GM21360 (cell line): ENCODE measurements at regions not wholly inside any gene's neighbourhood (a gene's known extent, or its start where the extent isn't known, plus 50 kb on each side); places are given as distances from the start of the nearest gene placed in this dataset.
"Not testable (repeated sequence)": the region's sequence is repeated elsewhere in the genome, so short reads cannot be mapped to it uniquely, and the experiment has no call there.

ENCODE experiments used
- ATAC-seq: cut with Tn5 transposase; IDR thresholded peaks from one replicate; pipeline ENCODE4 v1.9.1; 2021; ENCODE audit warnings: mild to moderate bottlenecking, moderate library complexity; ENCODE audit not compliant: unreplicated experiment

- ATAC-seq = no peak
Measured at GRCh38 chr6:81565071-81565470, 187.4 kb downstream of the TENT5A start.

DNA sequence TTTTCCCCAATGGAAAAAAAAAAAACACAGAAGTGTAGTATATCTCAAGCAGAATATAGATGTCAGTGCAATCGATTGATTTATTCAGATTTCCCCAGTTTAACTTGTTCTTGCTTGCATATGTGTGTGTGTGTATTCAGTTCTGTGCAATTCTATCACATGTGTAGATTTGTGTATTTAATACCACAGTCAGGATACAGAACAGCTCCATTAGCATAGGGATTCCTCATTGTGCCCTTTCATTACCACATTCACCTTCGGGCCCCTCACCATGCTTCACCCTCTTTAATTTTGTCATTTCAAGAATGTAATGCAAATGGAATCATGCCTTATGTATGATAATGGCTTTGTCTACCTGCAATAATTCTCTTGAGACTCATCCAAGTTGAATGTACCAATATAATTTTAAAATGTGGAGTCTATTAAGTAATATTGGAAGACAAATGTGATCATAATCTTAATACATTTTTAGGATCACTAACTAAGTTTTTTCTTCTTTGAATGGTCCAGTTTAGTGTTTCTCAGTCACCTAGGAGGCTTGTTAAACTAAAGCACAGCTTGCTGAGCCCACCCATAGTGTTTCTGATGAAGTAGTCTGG is 187.9 kb downstream of the TENT5A start:
- no peak for ATAC-seq

GRCh38 chr6:81562169-81562568 is 190.3 kb downstream of the TENT5A start:
- no peak for ATAC-seq

GRCh38 chr6:81561731-81562130 is 190.8 kb downstream of the TENT5A start:
- ATAC-seq = no peak

DNA sequence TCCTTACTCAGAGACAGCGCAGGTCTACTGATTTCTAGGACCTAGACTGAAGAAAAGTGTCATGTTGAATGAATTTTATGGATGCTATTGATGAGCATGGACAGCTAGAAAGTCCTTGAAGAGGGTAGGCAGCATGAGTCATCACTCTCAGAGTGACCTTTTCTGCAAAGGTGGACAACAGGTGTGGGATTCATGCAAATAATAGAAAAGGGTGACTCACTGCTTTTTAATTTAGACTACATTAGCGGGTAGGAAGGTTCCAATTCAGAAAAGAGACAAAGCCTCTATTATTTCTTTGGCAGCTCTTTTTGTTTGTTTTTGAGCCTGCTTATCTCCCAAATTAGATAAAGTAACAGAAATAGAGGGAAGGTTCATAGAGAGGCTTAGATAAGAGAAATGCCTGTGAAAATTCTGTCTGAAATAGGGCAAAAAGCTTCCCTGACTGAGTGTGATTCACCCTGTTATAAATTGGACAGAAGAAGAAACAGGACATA is 191.4 kb downstream of the TENT5A start:
- no peak for ATAC-seq

DNA sequence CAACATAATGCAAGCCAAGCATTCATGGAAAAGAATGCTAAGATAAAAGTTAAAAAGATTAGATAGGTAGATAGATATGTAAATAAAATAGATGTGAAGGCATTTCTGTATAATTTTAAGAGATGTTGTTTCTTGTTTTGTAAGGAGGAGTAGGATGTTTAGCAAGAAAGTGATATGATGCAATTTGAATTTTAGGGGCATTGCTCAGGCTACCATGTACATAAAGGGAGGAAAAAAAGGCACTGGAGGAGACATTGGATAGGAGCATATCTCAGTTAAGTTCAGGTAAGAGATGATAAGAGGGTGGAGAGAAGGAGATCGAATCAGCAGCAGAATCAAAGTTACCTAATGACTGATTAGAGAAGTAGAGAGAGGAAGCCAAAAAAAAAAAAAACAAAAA is 194.7 kb downstream of the TENT5A start:
- ATAC-seq = no peak

DNA sequence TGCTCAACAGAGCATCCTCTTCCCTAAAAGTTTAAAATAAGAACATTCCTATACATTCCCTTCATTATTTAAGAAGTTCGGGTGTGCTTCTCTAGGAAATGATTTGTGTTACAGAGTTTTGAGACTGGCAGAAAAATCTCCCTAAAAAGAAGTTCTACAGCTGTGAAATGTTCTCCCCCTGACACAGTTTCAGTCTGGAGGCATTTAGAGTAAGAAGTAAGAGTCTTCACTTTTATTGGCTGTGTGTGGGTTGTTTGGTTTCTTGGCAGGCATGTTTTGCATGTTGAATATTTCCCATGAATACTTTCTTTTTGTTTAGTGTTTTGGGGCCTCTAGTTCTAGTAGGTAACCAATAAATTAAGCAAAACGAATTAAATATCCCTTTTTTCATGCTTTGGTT is 195.9 kb downstream of the TENT5A start:
- no peak for ATAC-seq

GRCh38 chr6:81553216-81553615 is 199.3 kb downstream of the TENT5A start:
- no peak for ATAC-seq

DNA sequence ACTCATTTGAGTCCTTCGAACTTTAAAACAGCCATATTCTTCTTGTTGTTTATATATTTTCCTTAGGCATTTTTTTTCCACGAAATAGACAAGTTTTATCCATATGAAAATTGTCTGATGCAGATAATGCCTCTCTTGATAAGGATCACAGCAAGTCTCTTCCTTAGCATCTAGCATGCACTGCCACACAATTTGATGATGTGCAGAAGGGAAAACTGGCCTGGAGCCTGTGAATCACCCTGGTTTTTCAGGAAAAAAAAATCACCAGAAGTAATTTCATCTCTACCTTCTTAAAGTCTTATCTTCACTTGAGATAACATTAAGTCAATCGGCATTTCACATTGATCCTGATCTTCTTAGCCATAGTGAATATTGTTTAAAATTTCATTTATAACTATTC is 199.8 kb downstream of the TENT5A start:
- ATAC-seq = no peak

DNA sequence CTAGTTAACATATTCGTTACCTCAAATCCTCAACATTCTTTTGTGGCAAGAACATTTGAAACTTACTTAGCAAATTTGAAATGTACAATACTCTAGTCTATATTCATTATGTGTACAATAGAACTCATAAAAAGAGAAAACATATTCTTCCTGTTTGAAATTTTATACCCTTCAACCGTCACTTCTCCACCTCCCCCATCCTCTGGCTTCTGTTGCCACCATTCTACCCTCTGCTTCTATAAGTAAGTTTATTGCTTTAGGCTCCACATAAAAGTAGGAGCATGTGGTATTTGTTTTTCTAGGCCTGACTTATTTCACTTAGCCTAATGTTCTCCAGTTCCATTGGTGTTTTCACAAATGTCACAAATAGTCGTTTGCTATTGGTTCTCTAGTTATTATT is 205.3 kb downstream of the TENT5A start:
- ATAC-seq = no peak

GRCh38 chr6:81534934-81535465 is 217.5 kb downstream of the TENT5A start:
- ATAC-seq = no peak

DNA sequence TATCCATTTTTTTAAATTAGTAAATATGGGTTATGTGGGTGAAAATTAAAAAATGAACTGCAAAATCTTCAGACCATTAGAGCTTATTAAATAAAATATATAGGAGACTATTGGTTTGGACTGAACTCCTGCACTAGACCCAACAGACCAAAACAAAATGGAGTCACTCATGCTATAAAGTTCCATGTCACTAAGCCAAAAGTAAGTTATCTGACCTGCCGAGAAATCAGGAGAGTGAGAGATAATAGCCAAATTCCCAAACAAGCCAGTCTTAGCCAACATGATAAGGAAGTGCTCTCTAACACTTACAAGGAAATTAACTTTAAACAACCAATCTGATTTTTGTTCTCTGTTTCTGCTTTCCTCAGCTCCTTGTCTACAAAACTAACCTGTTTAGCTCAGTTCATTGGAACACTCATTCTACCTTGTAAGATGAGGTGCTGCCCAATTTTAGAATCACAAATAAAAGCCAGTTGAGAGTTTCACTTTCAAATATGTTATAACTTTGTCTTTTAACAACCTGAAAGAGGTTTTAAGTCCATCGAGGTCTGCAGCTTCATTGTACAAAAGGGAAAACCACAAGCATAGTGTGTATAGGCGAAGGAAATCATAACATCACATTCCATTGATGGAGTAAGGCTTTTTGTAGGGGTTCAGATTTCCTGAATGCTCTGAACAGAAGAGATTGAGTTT is 220.5 kb downstream of the TENT5A start:
- no peak for ATAC-seq

DNA sequence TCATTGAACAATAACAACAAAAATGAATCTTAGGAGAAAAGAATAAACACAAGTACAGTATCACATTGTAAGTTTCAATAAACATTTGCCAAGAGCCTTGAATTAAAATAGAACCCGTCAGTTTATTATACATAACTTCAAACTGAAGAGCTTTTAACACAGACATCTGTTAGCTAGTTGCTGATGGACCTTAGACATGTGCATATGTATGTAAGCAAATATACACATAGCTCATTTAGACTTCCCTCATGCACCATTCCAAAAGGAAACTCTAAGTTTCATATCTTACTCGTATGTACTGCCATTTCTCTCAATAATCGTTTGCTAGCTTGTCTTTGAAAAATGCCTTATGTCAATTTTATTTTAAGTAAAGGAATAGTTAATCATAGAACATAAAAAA is 235.0 kb downstream of the TENT5A start:
- ATAC-seq = no peak

DNA sequence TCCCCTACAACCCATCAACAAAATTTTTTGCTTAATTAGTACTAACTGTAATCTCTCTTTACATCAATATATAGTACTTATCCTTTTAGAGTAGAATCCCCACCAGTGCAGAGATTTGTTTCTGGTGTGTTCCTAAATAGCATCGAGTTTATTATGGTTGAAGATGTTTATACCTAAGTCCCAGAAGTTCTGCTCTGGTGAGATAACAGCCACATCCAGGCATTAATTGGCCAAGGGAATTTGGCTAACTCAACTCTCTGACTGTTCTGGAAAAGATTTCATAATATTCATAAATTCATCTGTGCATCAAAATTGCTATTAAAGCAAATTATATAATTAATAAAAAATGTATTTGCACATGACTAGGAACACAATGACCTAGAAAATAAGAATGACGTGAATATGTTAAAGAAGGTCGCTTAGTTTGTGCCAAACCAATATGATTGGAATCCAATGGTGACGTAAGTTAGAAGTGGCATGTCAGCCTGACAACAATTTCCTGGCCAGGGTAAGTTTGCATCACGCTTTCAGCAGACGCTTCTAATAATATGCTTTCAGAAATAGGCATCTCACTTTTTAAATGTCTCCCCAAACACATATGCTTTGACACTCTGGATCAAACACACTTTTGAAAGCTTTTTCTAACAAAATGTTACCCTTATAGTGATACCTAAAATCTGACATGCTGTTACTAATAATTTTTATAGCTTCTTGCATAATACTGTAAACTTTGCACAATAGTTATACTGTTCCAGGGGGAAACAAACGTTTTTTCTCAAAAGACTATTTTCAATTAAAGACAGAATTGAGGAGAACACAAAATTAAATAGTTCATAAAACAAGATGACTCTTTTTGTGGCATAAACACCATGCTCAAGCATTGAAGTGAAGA is 236.7 kb downstream of the TENT5A start:
- no peak for ATAC-seq

- not testable (repeated sequence) for ATAC-seq
Measured at GRCh38 chr6:81514195-81514594, 238.3 kb downstream of the TENT5A start.

DNA sequence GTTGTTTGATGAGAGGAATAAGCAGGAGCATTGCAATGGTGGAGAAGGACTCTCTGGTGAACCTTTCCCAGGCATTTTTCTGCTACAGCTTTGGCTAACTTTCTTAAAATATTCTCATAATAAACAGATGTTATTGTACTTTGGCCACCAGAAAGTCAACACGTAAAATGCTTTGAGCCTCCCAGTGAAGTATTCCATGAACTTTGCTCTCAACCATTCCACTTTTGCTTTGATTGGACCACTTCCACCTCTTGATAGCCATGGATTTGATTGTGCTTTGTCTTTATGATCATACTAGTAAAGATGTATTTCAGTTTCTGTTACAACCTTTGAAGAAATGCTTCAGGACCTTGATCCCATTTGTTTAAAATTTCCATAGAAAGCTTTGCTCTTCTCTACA is 241.1 kb downstream of the TENT5A start:
- no peak for ATAC-seq

DNA sequence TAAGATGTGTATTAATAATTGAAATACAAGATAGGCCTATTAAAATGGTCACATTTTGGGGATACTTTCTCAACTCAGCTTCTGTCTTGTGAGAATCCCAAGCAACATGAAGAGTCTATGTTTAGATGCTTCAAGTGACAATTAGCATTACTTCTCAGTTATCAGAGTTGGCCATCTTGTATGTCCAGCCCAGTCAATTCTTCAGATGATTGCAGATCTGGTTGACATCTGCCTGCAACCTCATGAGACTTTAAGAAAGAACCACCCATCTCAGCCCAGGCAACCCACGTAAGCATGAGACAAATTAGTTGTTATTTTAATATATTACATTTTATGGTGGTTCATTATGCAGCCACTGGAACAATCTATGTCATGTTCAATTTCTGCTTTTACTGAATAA is 256.5 kb downstream of the TENT5A start:
- no peak for ATAC-seq

GRCh38 chr6:81491454-81492101 is 260.9 kb downstream of the TENT5A start:
- ATAC-seq = no peak

DNA sequence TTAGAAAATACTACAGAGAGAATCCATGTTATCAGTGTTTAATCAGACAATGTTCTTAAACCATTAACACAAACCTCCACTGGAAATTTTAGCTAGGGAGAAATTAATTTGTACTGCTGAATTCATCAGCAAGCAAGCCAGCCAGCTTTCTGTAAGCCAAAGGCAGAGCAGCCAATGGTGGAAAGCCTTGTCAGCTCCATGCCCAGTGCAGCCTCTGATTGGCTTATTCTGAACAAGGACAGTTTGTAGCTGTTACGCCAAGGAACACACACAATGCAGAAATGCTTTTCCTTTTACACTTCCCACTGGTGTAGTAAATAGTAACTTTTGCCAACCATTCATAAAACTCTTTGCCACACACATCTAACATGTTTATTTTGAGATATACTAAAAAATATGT is 265.0 kb downstream of the TENT5A start:
- ATAC-seq = no peak

- no peak for ATAC-seq
Measured at GRCh38 chr6:81486234-81486633, 266.2 kb downstream of the TENT5A start.

GRCh38 chr6:81485395-81485794 is 267.1 kb downstream of the TENT5A start:
- ATAC-seq = no peak
